D721Med (cell line): ENCODE measurements at regions not wholly inside any gene's neighbourhood (a gene's known extent, or its start where the extent isn't known, plus 50 kb on each side); places are given as distances from the start of the nearest gene placed in this dataset.

Experiments
- DNase-seq: peaks from one replicate; pipeline ENCODE4 v3.0.0; 2011; ENCODE audit warnings: low spot score; ENCODE audit not compliant: insufficient read length
- FAIRE-seq: peaks from 2 replicates; lab custom pipeline; 2011; peaks lifted over from hg19 to GRCh38; lab: Jason Lieb, UNC
- CTCF ChIP-seq: IDR thresholded peaks from 2 replicates; pipeline ENCODE4 v1.5.1; 2012; ENCODE audit warnings: mild to moderate bottlenecking, control low read depth; ENCODE audit not compliant: insufficient read depth; ENCODE audit errors: missing control alignments

- no peak for TF ChIP-seq CTCF
- DNase-seq (no peak), FAIRE-seq (no peak)
Measured at GRCh38 chr5:116686438-116686837, 111.8 kb upstream of the SEMA6A start.

GRCh38 chr5:116685931-116686330 is 111.3 kb upstream of the SEMA6A start:
- DNase-seq (no peak), FAIRE-seq (no peak)
- TF ChIP-seq CTCF, result no peak

- no peak for TF ChIP-seq CTCF
- FAIRE-seq (no peak), DNase-seq (no peak)
Measured at GRCh38 chr5:116685069-116685468, 110.4 kb upstream of the SEMA6A start.

DNA sequence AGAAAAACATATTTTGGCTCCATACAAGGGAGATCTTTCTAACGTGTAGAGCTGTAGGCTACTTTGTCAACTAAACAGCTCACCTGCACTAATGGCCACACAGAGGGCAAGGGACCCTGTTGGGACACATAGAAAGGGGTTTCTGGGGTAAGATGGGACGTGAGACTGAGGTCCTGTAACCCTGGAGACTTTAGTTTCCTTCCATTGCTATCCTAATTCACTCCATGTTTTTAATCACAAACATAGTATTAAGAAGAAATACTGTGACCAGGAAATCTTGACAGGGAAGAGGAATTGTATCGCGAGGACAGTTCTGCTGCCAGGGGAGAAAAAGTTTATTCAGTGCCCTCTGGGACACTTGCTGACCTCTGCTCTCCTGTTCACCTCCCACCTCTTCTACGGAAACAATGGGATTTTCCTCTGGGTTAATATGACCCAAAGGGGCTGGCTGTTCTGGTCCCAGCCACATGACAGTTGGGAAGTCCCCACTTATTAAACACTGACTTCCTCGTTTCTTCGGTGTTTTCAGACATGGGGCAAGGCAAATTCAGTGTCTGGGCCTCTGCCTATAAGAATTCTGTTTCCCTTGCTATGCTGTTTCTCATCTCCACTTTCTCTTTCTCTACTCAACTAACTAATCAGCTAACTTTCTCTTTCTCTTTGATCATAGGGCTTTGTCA is 106.9 kb upstream of the SEMA6A start:
- DNase-seq (no peak), FAIRE-seq (no peak)
- no peak for TF ChIP-seq CTCF

DNA sequence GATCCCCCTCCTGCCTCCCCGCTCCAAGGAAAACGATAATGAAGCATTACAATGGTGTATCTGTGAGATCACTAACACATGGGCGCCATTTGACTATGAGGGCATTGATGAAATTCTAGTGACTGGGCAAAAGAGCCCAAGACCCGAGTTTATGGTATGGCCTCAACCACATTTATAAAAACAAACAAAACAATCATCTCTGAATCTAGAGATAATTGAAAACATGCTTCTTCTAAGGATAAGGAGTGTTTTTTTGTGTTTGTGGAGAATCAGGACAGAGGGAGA is 100.9 kb upstream of the SEMA6A start:
- no peak for TF ChIP-seq CTCF
- no peak for DNase-seq
- no peak for FAIRE-seq

DNA sequence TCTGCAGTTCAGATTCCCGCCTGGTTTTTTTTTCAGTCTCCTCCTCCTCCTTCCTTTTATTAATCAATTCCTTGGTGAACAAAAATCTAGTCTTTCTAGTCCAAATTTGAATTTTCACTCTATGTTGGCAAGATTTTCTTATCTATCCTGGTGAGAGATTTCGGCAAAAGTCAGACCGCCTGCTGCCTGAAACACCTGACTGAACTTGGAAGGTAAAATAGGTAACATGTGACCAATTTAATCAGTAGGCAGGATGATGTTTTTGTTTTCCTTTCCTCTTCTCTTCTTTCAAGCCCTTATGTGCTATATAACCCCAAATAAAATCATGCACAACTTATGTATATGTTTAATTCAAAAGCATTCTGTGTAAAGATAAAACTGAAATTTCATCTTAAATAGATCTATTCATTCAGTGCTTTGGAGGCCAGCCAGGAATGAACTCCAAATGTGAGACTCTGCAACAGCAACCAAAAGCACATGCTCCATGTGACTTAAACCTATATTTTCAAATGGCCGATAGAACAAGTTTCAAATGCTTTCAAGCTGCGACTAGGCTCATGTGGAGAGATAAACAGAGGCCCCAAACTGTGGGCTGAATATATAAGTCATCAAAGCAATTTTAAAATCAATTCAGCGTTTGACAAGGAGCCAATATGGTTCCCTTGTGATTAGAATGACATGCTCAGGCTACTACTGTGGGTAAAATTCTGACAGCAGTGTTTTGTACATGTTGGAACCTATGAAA is 100.4 kb upstream of the SEMA6A start:
- DNase-seq (no peak), FAIRE-seq (no peak)
- TF ChIP-seq CTCF, result no peak

DNA sequence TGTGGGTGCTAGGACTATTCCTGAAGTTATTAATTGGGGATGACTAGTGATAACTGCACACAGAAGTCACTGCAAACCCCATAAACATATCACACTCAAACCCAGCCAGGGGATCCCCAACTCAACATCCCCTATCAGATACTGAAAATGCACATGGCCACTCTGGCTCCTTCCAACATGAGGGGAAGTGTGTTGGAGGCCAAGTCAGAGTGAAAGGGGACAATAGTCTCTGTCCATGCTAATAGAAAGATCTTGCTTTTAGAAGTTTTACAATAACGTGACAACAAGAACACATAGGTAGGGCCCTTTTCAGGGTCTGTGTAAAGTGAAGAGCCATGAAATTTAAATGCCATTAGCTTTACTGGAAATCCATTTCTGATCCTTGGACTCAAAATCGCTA is 98.8 kb upstream of the SEMA6A start:
- TF ChIP-seq CTCF, result no peak
- no peak for FAIRE-seq
- no peak for DNase-seq
